GM23338 (cell line): ENCODE measurements at regions not wholly inside any gene's neighbourhood (a gene's known extent, or its start where the extent isn't known, plus 50 kb on each side); places are given as distances from the start of the nearest gene placed in this dataset.

Experiments
- ATAC-seq: fragments of 200-7000 bp; cut with Tn5 transposase; 3 replicates; pipeline ENCODE4 v1.9.1; 2020
- DNase-seq: peaks from one replicate; pipeline ENCODE4 v3.0.0-alpha.2; 2015; ENCODE audit warnings: low spot score
- H2AFZ ChIP-seq: fragments of 200-600 bp; sonication (generic); 2 replicates; pipeline ENCODE4 v1.8.0; 2016; ENCODE audit warnings: antibody characterized with exemption, mild to moderate bottlenecking, moderate library complexity
- H3F3A ChIP-seq: fragments of 200-600 bp; sonication (generic); replicated peaks from 2 replicates; pipeline ENCODE4 v1.8.0; 2017; ENCODE audit warnings: antibody characterized with exemption, mixed run types, low read depth
- H3K27ac ChIP-seq: fragments of 200-600 bp; sonication (generic); 2 replicates; pipeline ENCODE4 v1.6.1; 2016; ENCODE audit warnings: low read depth
- H3K27me3 ChIP-seq: fragments of 200-600 bp; sonication (generic); 2 replicates; pipeline ENCODE4 v1.8.0; 2016; ENCODE audit warnings: mild to moderate bottlenecking, mixed run types, moderate library complexity; ENCODE audit not compliant: insufficient read depth
- H3K36me3 ChIP-seq: fragments of 200-600 bp; sonication (generic); 2 replicates; pipeline ENCODE4 v1.8.0; 2016; ENCODE audit warnings: mild to moderate bottlenecking; ENCODE audit not compliant: insufficient read depth
- H3K4me1 ChIP-seq: fragments of 200-600 bp; sonication (generic); 2 replicates; pipeline ENCODE4 v1.8.0; 2016; ENCODE audit warnings: mild to moderate bottlenecking, moderate library complexity; ENCODE audit not compliant: insufficient read depth
- H3K4me2 ChIP-seq: fragments of 200-600 bp; sonication (generic); 2 replicates; pipeline ENCODE4 v1.7.1; 2017; ENCODE audit warnings: mixed run types
- H3K4me3 ChIP-seq: fragments of 200-600 bp; sonication (generic); 2 replicates; pipeline ENCODE4 v1.6.1; 2016; ENCODE audit warnings: mixed run types
- H3K79me2 ChIP-seq: fragments of 200-600 bp; sonication (generic); replicated peaks from 2 replicates; pipeline ENCODE4 v1.8.0; 2017; ENCODE audit warnings: mild to moderate bottlenecking; ENCODE audit not compliant: insufficient read depth
- H3K9me2 ChIP-seq: fragments of 200-600 bp; sonication (generic); 2 replicates; pipeline ENCODE4 v1.8.0; 2017; ENCODE audit not compliant: insufficient read depth
- H4K20me1 ChIP-seq: fragments of 200-600 bp; sonication (generic); replicated peaks from 2 replicates; pipeline ENCODE4 v1.8.0; 2017; ENCODE audit warnings: mild to moderate bottlenecking; ENCODE audit not compliant: insufficient read depth
- H3K27ac Mint-ChIP-seq: 2 replicates; pipeline ENCODE4 v1.8.0; 2020; ENCODE audit warnings: inconsistent platforms, mild to moderate bottlenecking, moderate library complexity, mixed read lengths
- H3K27me3 Mint-ChIP-seq: 3 replicates; pipeline ENCODE4 v1.8.0; 2022; ENCODE audit warnings: low read depth, mild to moderate bottlenecking, moderate library complexity, mixed read lengths, inconsistent platforms; ENCODE audit not compliant: insufficient read depth, poor library complexity
- H3K36me3 Mint-ChIP-seq: 3 replicates; pipeline ENCODE4 v1.8.0; 2021; ENCODE audit warnings: low read depth, mild to moderate bottlenecking, inconsistent platforms, moderate library complexity, mixed read lengths
- H3K4me1 Mint-ChIP-seq: 3 replicates; pipeline ENCODE4 v1.8.0; 2020; ENCODE audit warnings: mild to moderate bottlenecking, inconsistent platforms, mixed read lengths
- H3K4me3 Mint-ChIP-seq: 3 replicates; pipeline ENCODE4 v1.8.0; 2021; ENCODE audit warnings: moderate library complexity, mild to moderate bottlenecking, inconsistent platforms, mixed read lengths
- H3K9me3 Mint-ChIP-seq: 3 replicates; pipeline ENCODE4 v1.8.0; 2020; ENCODE audit warnings: moderate library complexity, mild to moderate bottlenecking, inconsistent platforms, mixed read lengths
- CREB1 ChIP-seq: fragments of 250-450 bp; sonication (Bioruptor Pico); IDR thresholded peaks from 2 replicates; pipeline ENCODE4 v1.5.0; 2020; ENCODE audit warnings: low read depth, mild to moderate bottlenecking, moderate library complexity
- CTCF ChIP-seq, 2 experiments: fragments of 200-600 bp in 1 of 2; sonication (generic) in 1 of 2; conservative IDR thresholded peaks; 2 replicates each; pipeline versions ENCODE4 v1.5.1 to v1.6.1; 2016 to 2017; ENCODE audit warnings: antibody characterized with exemption in 2 of 2, low read depth in 2 of 2, mild to moderate bottlenecking in 2 of 2, moderate library complexity in 1 of 2
- EZH2phosphoT487 ChIP-seq: fragments of 200-600 bp; sonication (generic); IDR thresholded peaks from one replicate; pipeline ENCODE4 v1.8.1; 2018; ENCODE audit warnings: antibody characterized with exemption; ENCODE audit not compliant: unreplicated experiment
- JUNB ChIP-seq: IDR thresholded peaks from one replicate; pipeline ENCODE4 v1.6.1; 2016; ENCODE audit warnings: antibody characterized with exemption; ENCODE audit not compliant: unreplicated experiment
- NANOG ChIP-seq: IDR thresholded peaks from 2 replicates; pipeline ENCODE4 v1.6.1; 2016; ENCODE audit warnings: antibody characterized with exemption, borderline replicate concordance
- POLR2AphosphoS5 ChIP-seq: IDR thresholded peaks from 2 replicates; pipeline ENCODE4 v1.6.1; 2016; ENCODE audit warnings: antibody characterized with exemption, low read depth
- STAT1 ChIP-seq: IDR thresholded peaks from one replicate; pipeline ENCODE4 v1.6.1; 2016; ENCODE audit warnings: antibody characterized with exemption; ENCODE audit not compliant: unreplicated experiment
- ZNF114 ChIP-seq: fragments of 250-450 bp; sonication (Bioruptor Pico); IDR thresholded peaks from 2 replicates; pipeline ENCODE4 v1.5.0; 2020; ENCODE audit warnings: mild to moderate bottlenecking, moderate library complexity
- ZNF331 ChIP-seq: fragments of 250-450 bp; sonication (Bioruptor Pico); IDR thresholded peaks from 2 replicates; pipeline ENCODE4 v1.5.0; 2020; ENCODE audit warnings: low read depth, mild to moderate bottlenecking, moderate library complexity
- TF ChIP-seq, protein P1 (sequence below): IDR thresholded peaks from one replicate; pipeline ENCODE4 v1.6.1; 2018; ENCODE audit warnings: antibody characterized with exemption; ENCODE audit not compliant: unreplicated experiment
- TF ChIP-seq, protein P2 (sequence below): IDR thresholded peaks from 2 replicates; pipeline ENCODE4 v1.6.1; 2016; ENCODE audit warnings: antibody characterized with exemption
- TF ChIP-seq, protein P3 (sequence below): fragments of 250-450 bp; sonication (Bioruptor Pico); IDR thresholded peaks from 2 replicates; pipeline ENCODE4 v1.5.0; 2020; ENCODE audit warnings: mild to moderate bottlenecking, moderate library complexity

DNA sequence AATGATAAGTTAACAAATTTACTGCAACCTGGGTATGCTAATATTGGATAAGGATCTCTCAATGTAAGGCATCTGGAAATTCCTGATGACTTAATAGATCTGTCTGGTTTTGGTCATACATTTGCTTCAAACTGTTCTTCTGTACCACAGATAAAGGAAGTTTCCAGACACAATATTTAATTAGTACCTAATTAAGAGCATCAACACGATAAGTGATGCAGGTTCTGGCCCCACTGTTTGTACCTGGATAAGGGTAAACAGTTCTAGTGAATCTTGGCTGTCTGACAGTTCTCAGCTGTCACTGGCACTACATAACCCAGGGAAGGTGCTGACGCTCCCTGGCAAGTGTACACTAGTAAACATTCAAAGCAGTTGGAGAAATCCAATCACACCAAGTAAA lies 165.6 kb downstream of the MZT1 start:
- H3K9me2 ChIP-seq, result no peaks in the 10 kb centered on the region
- Mint-ChIP-seq H3K27me3 (no peaks in the 10 kb centered on the region), H3K27ac (no peak overlapping the region), H3K4me3 (no peak overlapping the region), H3K9me3 (no peaks in the 10 kb centered on the region), H3K36me3 (no peaks in the 10 kb centered on the region), H3K4me1 (no peaks in the 10 kb centered on the region)
- no peaks in the 10 kb centered on the region for H3K27me3 ChIP-seq
- no peaks in the 10 kb centered on the region for H4K20me1 ChIP-seq
- no peaks in the 10 kb centered on the region for H3F3A ChIP-seq
- no peak overlapping the region for H2AFZ ChIP-seq
- H3K4me3 ChIP-seq, result no peak overlapping the region
- no peak overlapping the region for H3K27ac ChIP-seq
- H3K79me2 ChIP-seq, result no peaks in the 10 kb centered on the region
- H3K4me2 ChIP-seq, result no peak overlapping the region
- ATAC-seq (no peak), DNase-seq (no peak)
- no peaks in the 10 kb centered on the region for H3K36me3 ChIP-seq
- no peaks in the 10 kb centered on the region for H3K4me1 ChIP-seq
- TF ChIP-seq NANOG, result no peak
- no peak for TF ChIP-seq EZH2phosphoT487
- no peak for TF ChIP-seq ZNF114 (CRISPR knock-in tag)
- no peak for TF ChIP-seq ZNF331 (CRISPR knock-in tag)
- TF ChIP-seq CREB1, result no peak
- TF ChIP-seq JUNB, result no peak
- no peak for TF ChIP-seq CTCF (conservative IDR thresholded peaks at IDR 0.05; ENCODE audit: low read depth in 2 of 2)
- TF ChIP-seq STAT1, result no peak
- TF ChIP-seq, protein P1, sequence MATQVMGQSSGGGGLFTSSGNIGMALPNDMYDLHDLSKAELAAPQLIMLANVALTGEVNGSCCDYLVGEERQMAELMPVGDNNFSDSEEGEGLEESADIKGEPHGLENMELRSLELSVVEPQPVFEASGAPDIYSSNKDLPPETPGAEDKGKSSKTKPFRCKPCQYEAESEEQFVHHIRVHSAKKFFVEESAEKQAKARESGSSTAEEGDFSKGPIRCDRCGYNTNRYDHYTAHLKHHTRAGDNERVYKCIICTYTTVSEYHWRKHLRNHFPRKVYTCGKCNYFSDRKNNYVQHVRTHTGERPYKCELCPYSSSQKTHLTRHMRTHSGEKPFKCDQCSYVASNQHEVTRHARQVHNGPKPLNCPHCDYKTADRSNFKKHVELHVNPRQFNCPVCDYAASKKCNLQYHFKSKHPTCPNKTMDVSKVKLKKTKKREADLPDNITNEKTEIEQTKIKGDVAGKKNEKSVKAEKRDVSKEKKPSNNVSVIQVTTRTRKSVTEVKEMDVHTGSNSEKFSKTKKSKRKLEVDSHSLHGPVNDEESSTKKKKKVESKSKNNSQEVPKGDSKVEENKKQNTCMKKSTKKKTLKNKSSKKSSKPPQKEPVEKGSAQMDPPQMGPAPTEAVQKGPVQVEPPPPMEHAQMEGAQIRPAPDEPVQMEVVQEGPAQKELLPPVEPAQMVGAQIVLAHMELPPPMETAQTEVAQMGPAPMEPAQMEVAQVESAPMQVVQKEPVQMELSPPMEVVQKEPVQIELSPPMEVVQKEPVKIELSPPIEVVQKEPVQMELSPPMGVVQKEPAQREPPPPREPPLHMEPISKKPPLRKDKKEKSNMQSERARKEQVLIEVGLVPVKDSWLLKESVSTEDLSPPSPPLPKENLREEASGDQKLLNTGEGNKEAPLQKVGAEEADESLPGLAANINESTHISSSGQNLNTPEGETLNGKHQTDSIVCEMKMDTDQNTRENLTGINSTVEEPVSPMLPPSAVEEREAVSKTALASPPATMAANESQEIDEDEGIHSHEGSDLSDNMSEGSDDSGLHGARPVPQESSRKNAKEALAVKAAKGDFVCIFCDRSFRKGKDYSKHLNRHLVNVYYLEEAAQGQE, result no peak
- TF ChIP-seq, protein P2, sequence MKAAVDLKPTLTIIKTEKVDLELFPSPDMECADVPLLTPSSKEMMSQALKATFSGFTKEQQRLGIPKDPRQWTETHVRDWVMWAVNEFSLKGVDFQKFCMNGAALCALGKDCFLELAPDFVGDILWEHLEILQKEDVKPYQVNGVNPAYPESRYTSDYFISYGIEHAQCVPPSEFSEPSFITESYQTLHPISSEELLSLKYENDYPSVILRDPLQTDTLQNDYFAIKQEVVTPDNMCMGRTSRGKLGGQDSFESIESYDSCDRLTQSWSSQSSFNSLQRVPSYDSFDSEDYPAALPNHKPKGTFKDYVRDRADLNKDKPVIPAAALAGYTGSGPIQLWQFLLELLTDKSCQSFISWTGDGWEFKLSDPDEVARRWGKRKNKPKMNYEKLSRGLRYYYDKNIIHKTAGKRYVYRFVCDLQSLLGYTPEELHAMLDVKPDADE, result no peak
- TF ChIP-seq POLR2AphosphoS5, result no peak
- TF ChIP-seq, protein P3, sequence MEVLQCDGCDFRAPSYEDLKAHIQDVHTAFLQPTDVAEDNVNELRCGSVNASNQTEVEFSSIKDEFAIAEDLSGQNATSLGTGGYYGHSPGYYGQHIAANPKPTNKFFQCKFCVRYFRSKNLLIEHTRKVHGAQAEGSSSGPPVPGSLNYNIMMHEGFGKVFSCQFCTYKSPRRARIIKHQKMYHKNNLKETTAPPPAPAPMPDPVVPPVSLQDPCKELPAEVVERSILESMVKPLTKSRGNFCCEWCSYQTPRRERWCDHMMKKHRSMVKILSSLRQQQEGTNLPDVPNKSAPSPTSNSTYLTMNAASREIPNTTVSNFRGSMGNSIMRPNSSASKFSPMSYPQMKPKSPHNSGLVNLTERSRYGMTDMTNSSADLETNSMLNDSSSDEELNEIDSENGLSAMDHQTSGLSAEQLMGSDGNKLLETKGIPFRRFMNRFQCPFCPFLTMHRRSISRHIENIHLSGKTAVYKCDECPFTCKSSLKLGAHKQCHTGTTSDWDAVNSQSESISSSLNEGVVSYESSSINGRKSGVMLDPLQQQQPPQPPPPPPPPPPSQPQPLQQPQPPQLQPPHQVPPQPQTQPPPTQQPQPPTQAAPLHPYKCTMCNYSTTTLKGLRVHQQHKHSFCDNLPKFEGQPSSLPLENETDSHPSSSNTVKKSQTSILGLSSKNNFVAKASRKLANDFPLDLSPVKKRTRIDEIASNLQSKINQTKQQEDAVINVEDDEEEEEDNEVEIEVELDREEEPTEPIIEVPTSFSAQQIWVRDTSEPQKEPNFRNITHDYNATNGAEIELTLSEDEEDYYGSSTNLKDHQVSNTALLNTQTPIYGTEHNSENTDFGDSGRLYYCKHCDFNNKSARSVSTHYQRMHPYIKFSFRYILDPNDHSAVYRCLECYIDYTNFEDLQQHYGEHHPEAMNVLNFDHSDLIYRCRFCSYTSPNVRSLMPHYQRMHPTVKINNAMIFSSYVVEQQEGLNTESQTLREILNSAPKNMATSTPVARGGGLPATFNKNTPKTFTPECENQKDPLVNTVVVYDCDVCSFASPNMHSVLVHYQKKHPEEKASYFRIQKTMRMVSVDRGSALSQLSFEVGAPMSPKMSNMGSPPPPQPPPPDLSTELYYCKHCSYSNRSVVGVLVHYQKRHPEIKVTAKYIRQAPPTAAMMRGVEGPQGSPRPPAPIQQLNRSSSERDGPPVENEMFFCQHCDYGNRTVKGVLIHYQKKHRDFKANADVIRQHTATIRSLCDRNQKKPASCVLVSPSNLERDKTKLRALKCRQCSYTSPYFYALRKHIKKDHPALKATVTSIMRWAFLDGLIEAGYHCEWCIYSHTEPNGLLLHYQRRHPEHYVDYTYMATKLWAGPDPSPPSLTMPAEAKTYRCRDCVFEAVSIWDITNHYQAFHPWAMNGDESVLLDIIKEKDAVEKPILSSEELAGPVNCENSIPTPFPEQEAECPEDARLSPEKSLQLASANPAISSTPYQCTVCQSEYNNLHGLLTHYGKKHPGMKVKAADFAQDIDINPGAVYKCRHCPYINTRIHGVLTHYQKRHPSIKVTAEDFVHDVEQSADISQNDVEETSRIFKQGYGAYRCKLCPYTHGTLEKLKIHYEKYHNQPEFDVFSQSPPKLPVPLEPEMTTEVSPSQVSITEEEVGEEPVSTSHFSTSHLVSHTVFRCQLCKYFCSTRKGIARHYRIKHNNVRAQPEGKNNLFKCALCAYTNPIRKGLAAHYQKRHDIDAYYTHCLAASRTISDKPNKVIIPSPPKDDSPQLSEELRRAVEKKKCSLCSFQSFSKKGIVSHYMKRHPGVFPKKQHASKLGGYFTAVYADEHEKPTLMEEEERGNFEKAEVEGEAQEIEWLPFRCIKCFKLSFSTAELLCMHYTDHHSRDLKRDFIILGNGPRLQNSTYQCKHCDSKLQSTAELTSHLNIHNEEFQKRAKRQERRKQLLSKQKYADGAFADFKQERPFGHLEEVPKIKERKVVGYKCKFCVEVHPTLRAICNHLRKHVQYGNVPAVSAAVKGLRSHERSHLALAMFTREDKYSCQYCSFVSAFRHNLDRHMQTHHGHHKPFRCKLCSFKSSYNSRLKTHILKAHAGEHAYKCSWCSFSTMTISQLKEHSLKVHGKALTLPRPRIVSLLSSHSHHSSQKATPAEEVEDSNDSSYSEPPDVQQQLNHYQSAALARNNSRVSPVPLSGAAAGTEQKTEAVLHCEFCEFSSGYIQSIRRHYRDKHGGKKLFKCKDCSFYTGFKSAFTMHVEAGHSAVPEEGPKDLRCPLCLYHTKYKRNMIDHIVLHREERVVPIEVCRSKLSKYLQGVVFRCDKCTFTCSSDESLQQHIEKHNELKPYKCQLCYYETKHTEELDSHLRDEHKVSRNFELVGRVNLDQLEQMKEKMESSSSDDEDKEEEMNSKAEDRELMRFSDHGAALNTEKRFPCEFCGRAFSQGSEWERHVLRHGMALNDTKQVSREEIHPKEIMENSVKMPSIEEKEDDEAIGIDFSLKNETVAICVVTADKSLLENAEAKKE (CRISPR knock-in tag), result no peak
